ENCODE measurements at regions not wholly inside any gene's neighbourhood (a gene's known extent, or its start where the extent isn't known, plus 50 kb on each side); places are given as distances from the start of the nearest gene placed in this dataset.

GRCh38 chr15:54990793-54991192 is 205.9 kb downstream of the RSL24D1 start:
- no peak for TF ChIP-seq EZH2phosphoT487 (IDR thresholded peaks at IDR 0.05)
- TF ChIP-seq CTCF (IDR thresholded peaks at IDR 0.05), result no peak
- no peak for TF ChIP-seq EZH2 (IDR thresholded peaks at IDR 0.05)
